Upper lobe of left lung (tissue), 6 donors: ENCODE measurements at regions not wholly inside any gene's neighbourhood (a gene's known extent, or its start where the extent isn't known, plus 50 kb on each side); places are given as distances from the start of the nearest gene placed in this dataset.

Experiments used
- ATAC-seq, 2 donors: fragments of 200-7000 bp; cut with Tn5 transposase; one replicate each; pipeline ENCODE4 v1.9.1; 2022; ENCODE audit warnings: mild to moderate bottlenecking in 2 of 2, moderate library complexity in 2 of 2; ENCODE audit not compliant: low FRiP score in 2 of 2
- DNase-seq, 2 donors: peaks; one replicate each; pipeline ENCODE4 v3.0.0-alpha.2; 2019 to 2020
- H3K27ac ChIP-seq, 4 donors: fragments of 200-600 bp; sonication (generic); one replicate each; pipeline ENCODE4 v1.5.1; 2016 to 2019
- H3K27me3 ChIP-seq, 4 donors: fragments of 200-600 bp; sonication (generic); one replicate each; pipeline ENCODE4 v1.5.1; 2017 to 2019
- H3K36me3 ChIP-seq, 4 donors: fragments of 200-600 bp; sonication (generic); one replicate each; pipeline ENCODE4 v1.5.1; 2016 to 2019
- H3K4me1 ChIP-seq, 4 donors: fragments of 200-600 bp; sonication (generic); one replicate each; pipeline ENCODE4 v1.5.1; 2018 to 2019
- H3K4me3 ChIP-seq, 4 donors: fragments of 200-600 bp; sonication (generic); one replicate each; pipeline ENCODE4 v1.5.1; 2017 to 2019; ENCODE audit warnings: mild to moderate bottlenecking in 2 of 4, moderate library complexity in 1 of 4
- H3K9me3 ChIP-seq, 4 donors: fragments of 200-600 bp; sonication (generic); one replicate each; pipeline ENCODE4 v1.5.1; 2018 to 2019
- CTCF ChIP-seq, 6 experiments: fragments of 450-650 bp in 4 of 6; fragments of 200-600 bp in 2 of 6; sonication (generic) in 2 of 6; IDR thresholded peaks; one replicate each; pipeline ENCODE4 v1.5.1; 2016 to 2019; ENCODE audit warnings: antibody characterized with exemption in 6 of 6
- EP300 ChIP-seq, 4 donors: sonication (generic); formaldehyde crosslinking; IDR thresholded peaks; one replicate each; pipeline ENCODE4 v1.5.1; 2017; ENCODE audit warnings: antibody characterized with exemption in 4 of 4, control low read depth in 2 of 4
- POLR2A ChIP-seq, 4 donors: fragments of 450-650 bp; IDR thresholded peaks; one replicate each; pipeline ENCODE4 v1.5.1; 2016 to 2017; ENCODE audit warnings: antibody characterized with exemption in 4 of 4, mild to moderate bottlenecking in 2 of 4
- POLR2AphosphoS5 ChIP-seq, 2 donors: sonication (generic); formaldehyde crosslinking; IDR thresholded peaks; one replicate each; pipeline ENCODE4 v1.5.1; 2017; ENCODE audit warnings: antibody characterized with exemption in 2 of 2
- WGBS, 2 donors: methylation state at CpG; one replicate each; pipeline ENCODE4 v1.1.5; 2017 to 2018; 5-methylcytosine and 5-hydroxymethylcytosine counted together
- donor health status: DM: no; HTN: no; CAD: no; lungs with moderate emphysema.
- donor health status: DM: no; HTN: yes; CAD: no; lungs with severe emphysema.

GRCh38 chr1:56403321-56403720 is 176.0 kb downstream of the PLPP3 start:
- no peaks in the 10 kb centered on the region for H3K4me1 ChIP-seq
- no peak overlapping the region for H3K4me3 ChIP-seq
- H3K27ac ChIP-seq: no peak overlapping the region
- no peaks in the 10 kb centered on the region for H3K27me3 ChIP-seq
- WGBS, 2 donors: 74 to 85% methylated on average over 4 of the region's 4 CpGs
- TF ChIP-seq POLR2AphosphoS5 (IDR thresholded peaks at IDR 0.05) (no peak), POLR2A (IDR thresholded peaks at IDR 0.05) (no peak), CTCF (IDR thresholded peaks at IDR 0.05) (no peak), EP300 (IDR thresholded peaks at IDR 0.05) (no peak)
- no peak for DNase-seq
- no peaks in the 10 kb centered on the region for H3K9me3 ChIP-seq
- no peak for ATAC-seq
- H3K36me3 ChIP-seq: no peaks in the 10 kb centered on the region

- DNase-seq (no peak), ATAC-seq (no peak)
- Histone ChIP-seq H3K4me3 (no peak overlapping the region), H3K9me3 (no peaks in the 10 kb centered on the region), H3K27ac (no peak overlapping the region), H3K27me3 (no peaks in the 10 kb centered on the region), H3K36me3 (no peaks in the 10 kb centered on the region), H3K4me1 (no peaks in the 10 kb centered on the region)
- no peak for TF ChIP-seq CTCF (IDR thresholded peaks at IDR 0.05)
- 76 to 94% methylated on average over 1 of the region's 1 CpG for WGBS, 2 donors
Measured at GRCh38 chr1:56401191-56401590, 178.2 kb downstream of the PLPP3 start.

- Histone ChIP-seq H3K9me3 (no peaks in the 10 kb centered on the region), H3K27me3 (no peaks in the 10 kb centered on the region), H3K4me3 (no peak overlapping the region), H3K36me3 (no peaks in the 10 kb centered on the region), H3K27ac (no peak overlapping the region), H3K4me1 (no peaks in the 10 kb centered on the region)
- ATAC-seq (no peak), DNase-seq (no peak)
- TF ChIP-seq CTCF (IDR thresholded peaks at IDR 0.05) (no peak), POLR2AphosphoS5 (IDR thresholded peaks at IDR 0.05) (no peak), POLR2A (IDR thresholded peaks at IDR 0.05) (no peak), EP300 (IDR thresholded peaks at IDR 0.05) (no peak)
Measured at GRCh38 chr1:56400526-56400925, 178.8 kb downstream of the PLPP3 start.

GRCh38 chr1:56399795-56400194 is 179.6 kb downstream of the PLPP3 start:
- no peaks in the 10 kb centered on the region for H3K27me3 ChIP-seq
- TF ChIP-seq EP300 (IDR thresholded peaks at IDR 0.05): no peak
- TF ChIP-seq POLR2AphosphoS5 (IDR thresholded peaks at IDR 0.05): no peak
- no peak for TF ChIP-seq POLR2A (IDR thresholded peaks at IDR 0.05)
- TF ChIP-seq CTCF (IDR thresholded peaks at IDR 0.05): no peak
- no peak overlapping the region for H3K4me3 ChIP-seq
- DNase-seq (no peak), ATAC-seq (no peak)
- H3K36me3 ChIP-seq: no peaks in the 10 kb centered on the region
- H3K27ac ChIP-seq: no peak overlapping the region
- WGBS, 2 donors: 82 to 88% methylated on average over 3 of the region's 3 CpGs
- H3K9me3 ChIP-seq: no peaks in the 10 kb centered on the region
- no peaks in the 10 kb centered on the region for H3K4me1 ChIP-seq

- Histone ChIP-seq H3K36me3 (no peaks in the 10 kb centered on the region), H3K9me3 (no peaks in the 10 kb centered on the region), H3K27ac (no peak overlapping the region), H3K4me3 (no peak overlapping the region), H3K27me3 (no peaks in the 10 kb centered on the region), H3K4me1 (no peaks in the 10 kb centered on the region)
- DNase-seq (no peak), ATAC-seq (no peak)
- WGBS, 2 donors: 84% methylated on average over 2 of the region's 2 CpGs
- TF ChIP-seq POLR2A (IDR thresholded peaks at IDR 0.05): no peak
- TF ChIP-seq CTCF (IDR thresholded peaks at IDR 0.05): no peak
- TF ChIP-seq POLR2AphosphoS5 (IDR thresholded peaks at IDR 0.05): no peak
- TF ChIP-seq EP300 (IDR thresholded peaks at IDR 0.05): no peak
Measured at GRCh38 chr1:56399326-56399725, 180.0 kb downstream of the PLPP3 start.
